GM23338 (cell line): ENCODE measurements at regions not wholly inside any gene's neighbourhood (a gene's known extent, or its start where the extent isn't known, plus 50 kb on each side); places are given as distances from the start of the nearest gene placed in this dataset.

Source experiments
- ATAC-seq: fragments of 200-7000 bp; cut with Tn5 transposase; 3 replicates; pipeline ENCODE4 v1.9.1; 2020
- DNase-seq: peaks from one replicate; pipeline ENCODE4 v3.0.0-alpha.2; 2015; ENCODE audit warnings: low spot score
- H2AFZ ChIP-seq: fragments of 200-600 bp; sonication (generic); 2 replicates; pipeline ENCODE4 v1.8.0; 2016; ENCODE audit warnings: antibody characterized with exemption, mild to moderate bottlenecking, moderate library complexity
- H3F3A ChIP-seq: fragments of 200-600 bp; sonication (generic); replicated peaks from 2 replicates; pipeline ENCODE4 v1.8.0; 2017; ENCODE audit warnings: antibody characterized with exemption, mixed run types, low read depth
- H3K27ac ChIP-seq: fragments of 200-600 bp; sonication (generic); 2 replicates; pipeline ENCODE4 v1.6.1; 2016; ENCODE audit warnings: low read depth
- H3K27me3 ChIP-seq: fragments of 200-600 bp; sonication (generic); 2 replicates; pipeline ENCODE4 v1.8.0; 2016; ENCODE audit warnings: mild to moderate bottlenecking, mixed run types, moderate library complexity; ENCODE audit not compliant: insufficient read depth
- H3K36me3 ChIP-seq: fragments of 200-600 bp; sonication (generic); 2 replicates; pipeline ENCODE4 v1.8.0; 2016; ENCODE audit warnings: mild to moderate bottlenecking; ENCODE audit not compliant: insufficient read depth
- H3K4me1 ChIP-seq: fragments of 200-600 bp; sonication (generic); 2 replicates; pipeline ENCODE4 v1.8.0; 2016; ENCODE audit warnings: mild to moderate bottlenecking, moderate library complexity; ENCODE audit not compliant: insufficient read depth
- H3K4me2 ChIP-seq: fragments of 200-600 bp; sonication (generic); 2 replicates; pipeline ENCODE4 v1.7.1; 2017; ENCODE audit warnings: mixed run types
- H3K4me3 ChIP-seq: fragments of 200-600 bp; sonication (generic); 2 replicates; pipeline ENCODE4 v1.6.1; 2016; ENCODE audit warnings: mixed run types
- H3K79me2 ChIP-seq: fragments of 200-600 bp; sonication (generic); replicated peaks from 2 replicates; pipeline ENCODE4 v1.8.0; 2017; ENCODE audit warnings: mild to moderate bottlenecking; ENCODE audit not compliant: insufficient read depth
- H3K9me2 ChIP-seq: fragments of 200-600 bp; sonication (generic); 2 replicates; pipeline ENCODE4 v1.8.0; 2017; ENCODE audit not compliant: insufficient read depth
- H4K20me1 ChIP-seq: fragments of 200-600 bp; sonication (generic); replicated peaks from 2 replicates; pipeline ENCODE4 v1.8.0; 2017; ENCODE audit warnings: mild to moderate bottlenecking; ENCODE audit not compliant: insufficient read depth
- H3K27ac Mint-ChIP-seq: 2 replicates; pipeline ENCODE4 v1.8.0; 2020; ENCODE audit warnings: inconsistent platforms, mild to moderate bottlenecking, moderate library complexity, mixed read lengths
- H3K27me3 Mint-ChIP-seq: 3 replicates; pipeline ENCODE4 v1.8.0; 2022; ENCODE audit warnings: low read depth, mild to moderate bottlenecking, moderate library complexity, mixed read lengths, inconsistent platforms; ENCODE audit not compliant: insufficient read depth, poor library complexity
- H3K36me3 Mint-ChIP-seq: 3 replicates; pipeline ENCODE4 v1.8.0; 2021; ENCODE audit warnings: low read depth, mild to moderate bottlenecking, inconsistent platforms, moderate library complexity, mixed read lengths
- H3K4me1 Mint-ChIP-seq: 3 replicates; pipeline ENCODE4 v1.8.0; 2020; ENCODE audit warnings: mild to moderate bottlenecking, inconsistent platforms, mixed read lengths
- H3K4me3 Mint-ChIP-seq: 3 replicates; pipeline ENCODE4 v1.8.0; 2021; ENCODE audit warnings: moderate library complexity, mild to moderate bottlenecking, inconsistent platforms, mixed read lengths
- H3K9me3 Mint-ChIP-seq: 3 replicates; pipeline ENCODE4 v1.8.0; 2020; ENCODE audit warnings: moderate library complexity, mild to moderate bottlenecking, inconsistent platforms, mixed read lengths
- CREB1 ChIP-seq: fragments of 250-450 bp; sonication (Bioruptor Pico); IDR thresholded peaks from 2 replicates; pipeline ENCODE4 v1.5.0; 2020; ENCODE audit warnings: low read depth, mild to moderate bottlenecking, moderate library complexity
- CTCF ChIP-seq, 2 experiments: fragments of 200-600 bp in 1 of 2; sonication (generic) in 1 of 2; conservative IDR thresholded peaks; 2 replicates each; pipeline versions ENCODE4 v1.5.1 to v1.6.1; 2016 to 2017; ENCODE audit warnings: antibody characterized with exemption in 2 of 2, low read depth in 2 of 2, mild to moderate bottlenecking in 2 of 2, moderate library complexity in 1 of 2
- EZH2 ChIP-seq: fragments of 200-600 bp; sonication (generic); IDR thresholded peaks from one replicate; pipeline ENCODE4 v1.8.0; 2017; ENCODE audit warnings: antibody characterized with exemption, mild to moderate bottlenecking, low read depth; ENCODE audit not compliant: unreplicated experiment
- EZH2phosphoT487 ChIP-seq: fragments of 200-600 bp; sonication (generic); IDR thresholded peaks from one replicate; pipeline ENCODE4 v1.8.1; 2018; ENCODE audit warnings: antibody characterized with exemption; ENCODE audit not compliant: unreplicated experiment
- JUNB ChIP-seq: IDR thresholded peaks from one replicate; pipeline ENCODE4 v1.6.1; 2016; ENCODE audit warnings: antibody characterized with exemption; ENCODE audit not compliant: unreplicated experiment
- POLR2AphosphoS5 ChIP-seq: IDR thresholded peaks from 2 replicates; pipeline ENCODE4 v1.6.1; 2016; ENCODE audit warnings: antibody characterized with exemption, low read depth
- STAT1 ChIP-seq: IDR thresholded peaks from one replicate; pipeline ENCODE4 v1.6.1; 2016; ENCODE audit warnings: antibody characterized with exemption; ENCODE audit not compliant: unreplicated experiment
- ZNF114 ChIP-seq: fragments of 250-450 bp; sonication (Bioruptor Pico); IDR thresholded peaks from 2 replicates; pipeline ENCODE4 v1.5.0; 2020; ENCODE audit warnings: mild to moderate bottlenecking, moderate library complexity
- ZNF331 ChIP-seq: fragments of 250-450 bp; sonication (Bioruptor Pico); IDR thresholded peaks from 2 replicates; pipeline ENCODE4 v1.5.0; 2020; ENCODE audit warnings: low read depth, mild to moderate bottlenecking, moderate library complexity
- ZNF462 ChIP-seq: fragments of 250-450 bp; sonication (Bioruptor Pico); IDR thresholded peaks from 2 replicates; pipeline ENCODE4 v1.5.0; 2020; ENCODE audit warnings: mild to moderate bottlenecking, moderate library complexity

GRCh38 chr2:8177566-8177965, 504.3 kb upstream of the ID2 start:
- Histone ChIP-seq H2AFZ (no peak overlapping the region), H3K27me3 (no peaks in the 10 kb centered on the region), H3K79me2 (no peaks in the 10 kb centered on the region), H3K4me1 (no peaks in the 10 kb centered on the region), H3K27ac (no peak overlapping the region), H3K9me2 (no peaks in the 10 kb centered on the region), H3F3A (no peaks in the 10 kb centered on the region), H3K4me3 (no peak overlapping the region), H3K4me2 (no peak overlapping the region), H3K36me3 (no peaks in the 10 kb centered on the region), H4K20me1 (no peaks in the 10 kb centered on the region)
- TF ChIP-seq POLR2AphosphoS5 (no peak), CREB1 (CRISPR knock-in tag) (no peak), EZH2 (no peak), STAT1 (no peak), ZNF331 (CRISPR knock-in tag) (no peak), ZNF114 (CRISPR knock-in tag) (no peak), ZNF462 (CRISPR knock-in tag) (no peak), JUNB (no peak), EZH2phosphoT487 (no peak), CTCF (conservative IDR thresholded peaks at IDR 0.05; ENCODE audit: low read depth in 2 of 2) (no peak)
- Mint-ChIP-seq H3K9me3 (peaks cover under 1% of the 10 kb centered on the region; the same call in 1 of the 3 replicates), H3K36me3 (no peaks in the 10 kb centered on the region), H3K4me1 (no peaks in the 10 kb centered on the region), H3K4me3 (no peak overlapping the region), H3K27ac (no peak overlapping the region), H3K27me3 (no peaks in the 10 kb centered on the region)
- DNase-seq, result no peak
- ATAC-seq, result no peak
